ENCODE measurements at regions not wholly inside any gene's neighbourhood (a gene's known extent, or its start where the extent isn't known, plus 50 kb on each side); places are given as distances from the start of the nearest gene placed in this dataset.
A peak's percentile ranks its signal among the peaks of the same experiment; 100 is the strongest.
"Not testable (repeated sequence)": the region's sequence is repeated elsewhere in the genome, so short reads cannot be mapped to it uniquely, and the experiment has no call there.

DNA sequence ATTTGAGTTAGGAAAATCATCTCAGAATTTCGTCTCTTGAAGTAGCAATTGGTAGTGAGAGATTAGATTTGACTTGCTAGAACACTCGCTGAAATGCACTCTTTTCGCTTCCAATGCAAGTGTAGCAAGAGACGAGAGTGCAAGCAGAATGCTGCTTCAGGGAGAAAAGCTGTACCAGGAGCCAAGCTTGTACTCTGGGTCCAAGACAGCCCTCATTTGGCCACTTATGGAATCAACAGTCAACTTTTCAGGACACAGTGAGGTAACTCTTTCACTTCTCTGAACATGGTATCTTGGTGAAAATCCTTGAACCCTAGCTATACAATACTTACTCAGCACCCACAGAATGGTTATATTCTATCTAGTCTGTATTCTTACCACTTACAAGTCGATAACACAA lies 107.6 kb upstream of the TERB2 start:
- H3K27ac ChIP-seq (ENCODE audit: low read depth, low read length, poor library complexity, severe bottlenecking); intact Hi-C loops (cut with micrococcal nuclease; ENCODE audit: unreplicated experiment); H3K27me3 ChIP-seq (replicated peaks; ENCODE audit: insufficient read depth, low read depth, low read length, poor library complexity); H3K4me3 ChIP-seq (ENCODE audit: low read depth, low read length, poor library complexity, severe bottlenecking); H3K36me3 ChIP-seq (ENCODE audit: insufficient read depth, low read length, poor library complexity, severe bottlenecking); POLR2A ChIA-PET (ENCODE audit: low non-redundant PET); H3K4me1 ChIP-seq (ENCODE audit: insufficient read depth, low read length, poor library complexity, severe bottlenecking); BruUV-seq (replicated peaks); DNase-seq (ENCODE audit: low spot score); H3K9me3 ChIP-seq (ENCODE audit: low read depth, low read length, poor library complexity, severe bottlenecking); CTCF ChIA-PET: not testable (repeated sequence)

DNA sequence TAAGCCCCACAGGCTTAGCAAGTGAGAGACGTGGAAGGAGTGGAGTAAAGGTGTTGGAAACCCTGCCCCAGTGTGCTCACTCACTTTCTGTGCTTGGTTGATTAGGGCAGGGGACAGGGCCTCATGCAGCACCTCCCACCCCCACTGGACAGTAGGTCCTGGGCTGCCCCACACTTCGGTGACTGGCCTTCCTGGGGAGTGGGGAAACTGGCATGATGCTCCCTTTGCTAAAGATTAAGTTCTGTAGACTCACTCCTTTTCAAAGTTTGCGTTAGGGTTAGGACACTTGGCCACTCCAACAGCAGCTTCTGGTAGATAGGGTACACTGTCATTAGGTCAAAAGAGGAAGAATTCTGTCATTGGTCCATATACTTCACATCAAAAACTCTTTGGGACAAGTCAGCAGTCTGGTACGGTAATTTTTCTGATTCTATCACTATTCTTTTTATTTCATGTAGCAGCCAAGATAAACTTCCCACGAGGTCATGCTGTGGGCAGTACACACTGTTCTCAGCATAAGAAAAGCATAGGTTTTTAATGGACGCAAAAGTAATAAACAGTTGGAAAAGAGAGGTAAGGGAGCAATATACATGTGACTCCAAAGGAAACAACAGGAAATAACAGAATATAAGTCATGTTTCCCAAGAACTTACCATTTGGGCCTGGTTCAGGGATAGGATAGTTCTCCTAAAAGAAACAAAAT lies 106.6 kb upstream of the TERB2 start:
- H3K27ac ChIP-seq (ENCODE audit: low read depth, low read length, poor library complexity, severe bottlenecking); DNase-seq (ENCODE audit: low spot score); H3K27me3 ChIP-seq (replicated peaks; ENCODE audit: insufficient read depth, low read depth, low read length, poor library complexity); H3K4me3 ChIP-seq (ENCODE audit: low read depth, low read length, poor library complexity, severe bottlenecking); CTCF ChIA-PET; H3K9me3 ChIP-seq (ENCODE audit: low read depth, low read length, poor library complexity, severe bottlenecking); H3K4me1 ChIP-seq (ENCODE audit: insufficient read depth, low read length, poor library complexity, severe bottlenecking); H3K36me3 ChIP-seq (ENCODE audit: insufficient read depth, low read length, poor library complexity, severe bottlenecking); BruUV-seq (replicated peaks); POLR2A ChIA-PET (ENCODE audit: low non-redundant PET): not testable (repeated sequence)
- intact Hi-C loops (cut with micrococcal nuclease; ENCODE audit: unreplicated experiment) = loop anchor here (5.0 kb wide), 2 partner anchors 62 to 188 kb away; partner anchors contain the start of gene SPG11

DNA sequence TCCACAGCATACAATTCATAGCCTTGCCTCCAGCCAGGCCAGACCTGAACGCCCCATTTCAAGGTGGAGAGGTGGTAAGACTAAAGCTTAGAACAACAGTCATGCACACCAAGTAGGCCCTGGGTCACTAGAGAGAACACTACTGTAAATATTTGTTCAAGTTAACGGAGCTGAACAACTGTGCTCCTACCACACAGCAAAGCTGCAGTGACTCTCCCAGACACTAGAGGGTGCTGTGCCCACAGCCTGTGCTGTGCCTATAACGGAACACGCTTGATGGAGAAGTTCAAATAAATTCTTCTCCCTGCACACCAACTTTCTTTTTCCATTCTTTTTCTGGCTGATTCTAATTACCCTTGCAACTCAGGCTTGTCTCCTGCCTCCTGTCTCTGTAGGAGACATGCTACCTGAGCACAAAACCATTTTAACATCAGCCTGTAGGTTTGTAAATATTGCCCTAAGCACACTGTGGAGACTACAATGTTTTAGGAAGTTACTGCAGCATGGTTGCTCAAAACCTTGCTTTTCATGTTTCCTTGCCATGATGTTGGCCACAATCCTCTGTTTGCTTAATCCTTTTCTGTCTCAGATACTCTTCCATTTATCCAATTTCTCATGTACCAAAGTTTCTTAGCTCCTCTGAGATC lies 103.1 kb upstream of the TERB2 start:
- BruUV-seq (replicated peaks); H3K4me3 ChIP-seq (ENCODE audit: low read depth, low read length, poor library complexity, severe bottlenecking); POLR2A ChIA-PET (ENCODE audit: low non-redundant PET); H3K27me3 ChIP-seq (replicated peaks; ENCODE audit: insufficient read depth, low read depth, low read length, poor library complexity); H3K4me1 ChIP-seq (ENCODE audit: insufficient read depth, low read length, poor library complexity, severe bottlenecking); H3K36me3 ChIP-seq (ENCODE audit: insufficient read depth, low read length, poor library complexity, severe bottlenecking); H3K9me3 ChIP-seq (ENCODE audit: low read depth, low read length, poor library complexity, severe bottlenecking): not testable (repeated sequence)
- TF ChIP-seq, protein P1, sequence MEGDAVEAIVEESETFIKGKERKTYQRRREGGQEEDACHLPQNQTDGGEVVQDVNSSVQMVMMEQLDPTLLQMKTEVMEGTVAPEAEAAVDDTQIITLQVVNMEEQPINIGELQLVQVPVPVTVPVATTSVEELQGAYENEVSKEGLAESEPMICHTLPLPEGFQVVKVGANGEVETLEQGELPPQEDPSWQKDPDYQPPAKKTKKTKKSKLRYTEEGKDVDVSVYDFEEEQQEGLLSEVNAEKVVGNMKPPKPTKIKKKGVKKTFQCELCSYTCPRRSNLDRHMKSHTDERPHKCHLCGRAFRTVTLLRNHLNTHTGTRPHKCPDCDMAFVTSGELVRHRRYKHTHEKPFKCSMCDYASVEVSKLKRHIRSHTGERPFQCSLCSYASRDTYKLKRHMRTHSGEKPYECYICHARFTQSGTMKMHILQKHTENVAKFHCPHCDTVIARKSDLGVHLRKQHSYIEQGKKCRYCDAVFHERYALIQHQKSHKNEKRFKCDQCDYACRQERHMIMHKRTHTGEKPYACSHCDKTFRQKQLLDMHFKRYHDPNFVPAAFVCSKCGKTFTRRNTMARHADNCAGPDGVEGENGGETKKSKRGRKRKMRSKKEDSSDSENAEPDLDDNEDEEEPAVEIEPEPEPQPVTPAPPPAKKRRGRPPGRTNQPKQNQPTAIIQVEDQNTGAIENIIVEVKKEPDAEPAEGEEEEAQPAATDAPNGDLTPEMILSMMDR (conservative IDR thresholded peaks at IDR 0.05; ENCODE audit: low read depth, low read length) = peak; percentile 83
- peak overlapping the region; percentile 69 for H3K27ac ChIP-seq (ENCODE audit: low read depth, low read length, poor library complexity, severe bottlenecking)
- peak; percentile 82 for DNase-seq (ENCODE audit: low spot score)
- intact Hi-C loops (cut with micrococcal nuclease; ENCODE audit: unreplicated experiment) = loop anchor here (5.0 kb wide), 2 partner anchors 59 to 191 kb away; partner anchors contain the start of gene SPG11
- CTCF ChIA-PET = interaction anchor here (1.1 to 1.5 kb wide), 5 partner anchors 48 to 269 kb away, joined by 3 to 4 read pairs (median 4); no protein-coding TSS in a partner anchor

DNA sequence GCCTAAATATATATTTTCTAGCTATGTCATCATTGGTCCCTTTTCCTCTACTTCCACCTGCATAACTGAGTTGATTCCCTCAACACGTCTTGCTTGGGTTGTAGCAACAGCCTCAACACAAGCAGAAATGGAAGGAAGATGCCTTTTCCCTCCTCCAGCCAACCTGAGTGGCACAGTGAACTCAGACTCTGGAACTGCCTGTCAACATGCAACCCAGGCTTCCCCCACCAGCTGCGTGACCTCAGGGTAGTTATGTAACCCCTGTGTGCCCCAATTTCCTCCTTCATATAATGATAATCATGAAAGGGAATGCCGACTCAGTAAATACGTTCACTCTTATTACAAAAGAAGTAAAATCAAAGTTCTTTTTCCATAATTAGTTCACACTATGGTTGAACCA lies 101.8 kb upstream of the TERB2 start:
- DNase-seq (ENCODE audit: low spot score); H3K36me3 ChIP-seq (ENCODE audit: insufficient read depth, low read length, poor library complexity, severe bottlenecking); H3K9me3 ChIP-seq (ENCODE audit: low read depth, low read length, poor library complexity, severe bottlenecking); H3K4me3 ChIP-seq (ENCODE audit: low read depth, low read length, poor library complexity, severe bottlenecking); H3K27me3 ChIP-seq (replicated peaks; ENCODE audit: insufficient read depth, low read depth, low read length, poor library complexity); CTCF ChIA-PET; POLR2A ChIA-PET (ENCODE audit: low non-redundant PET); H3K4me1 ChIP-seq (ENCODE audit: insufficient read depth, low read length, poor library complexity, severe bottlenecking); H3K27ac ChIP-seq (ENCODE audit: low read depth, low read length, poor library complexity, severe bottlenecking); BruUV-seq (replicated peaks): not testable (repeated sequence)
- intact Hi-C loops (cut with micrococcal nuclease; ENCODE audit: unreplicated experiment) = loop anchor here (5.0 kb wide), 2 partner anchors 58 to 192 kb away; partner anchors contain the start of gene SPG11

DNA sequence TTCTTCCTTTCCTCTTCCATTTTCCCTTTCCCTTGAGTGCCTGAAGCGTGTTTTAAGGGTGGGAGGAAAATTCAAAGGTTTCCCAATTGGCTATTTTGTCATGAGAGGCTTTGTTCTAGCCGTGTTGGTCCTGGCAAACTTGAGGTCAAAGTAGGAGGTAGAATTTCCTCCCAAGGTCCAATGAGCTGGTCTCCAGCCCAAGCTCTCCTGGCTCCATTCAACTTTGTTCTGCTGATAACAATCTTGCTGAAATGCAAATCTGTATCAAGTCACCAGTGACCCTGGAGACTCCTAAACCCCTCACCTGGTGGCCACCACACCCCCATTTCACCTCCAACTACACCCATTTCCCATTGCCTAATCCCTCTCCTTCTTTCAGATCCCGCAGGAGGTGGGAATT lies 100.2 kb upstream of the TERB2 start:
- H3K27me3 ChIP-seq (replicated peaks; ENCODE audit: insufficient read depth, low read depth, low read length, poor library complexity); H3K36me3 ChIP-seq (ENCODE audit: insufficient read depth, low read length, poor library complexity, severe bottlenecking); H3K9me3 ChIP-seq (ENCODE audit: low read depth, low read length, poor library complexity, severe bottlenecking); H3K4me1 ChIP-seq (ENCODE audit: insufficient read depth, low read length, poor library complexity, severe bottlenecking); H3K4me3 ChIP-seq (ENCODE audit: low read depth, low read length, poor library complexity, severe bottlenecking); H3K27ac ChIP-seq (ENCODE audit: low read depth, low read length, poor library complexity, severe bottlenecking); POLR2A ChIA-PET (ENCODE audit: low non-redundant PET); intact Hi-C loops (cut with micrococcal nuclease; ENCODE audit: unreplicated experiment); BruUV-seq (replicated peaks); CTCF ChIA-PET; DNase-seq (ENCODE audit: low spot score): not testable (repeated sequence)

DNA sequence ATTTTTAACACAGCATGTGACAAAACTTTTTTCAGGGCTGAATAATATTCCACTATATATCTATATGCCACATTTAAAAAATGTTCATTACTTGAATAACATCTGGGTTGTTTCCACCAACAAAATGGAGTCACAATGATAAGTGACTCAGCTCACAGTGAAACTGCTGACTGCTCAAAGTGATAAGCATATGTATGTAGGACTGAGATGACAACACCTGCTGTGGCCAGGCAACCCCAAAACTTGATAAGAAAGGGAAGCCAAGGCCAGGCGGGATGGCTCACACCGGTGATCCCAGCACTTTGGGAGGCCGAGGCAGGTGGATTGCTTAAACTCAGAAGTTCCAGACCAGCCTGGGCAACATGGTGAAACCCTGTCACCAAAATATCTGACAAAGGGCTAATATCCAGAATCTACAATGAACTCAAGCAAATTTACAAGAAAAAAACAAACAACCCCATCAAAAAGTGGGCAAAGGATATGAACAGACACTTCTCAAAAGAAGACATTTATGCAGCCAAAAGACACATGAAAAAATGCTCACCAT lies 99.2 kb upstream of the TERB2 start:
- DNase-seq (ENCODE audit: low spot score); H3K27ac ChIP-seq (ENCODE audit: low read depth, low read length, poor library complexity, severe bottlenecking); CTCF ChIA-PET; H3K36me3 ChIP-seq (ENCODE audit: insufficient read depth, low read length, poor library complexity, severe bottlenecking); H3K4me1 ChIP-seq (ENCODE audit: insufficient read depth, low read length, poor library complexity, severe bottlenecking); intact Hi-C loops (cut with micrococcal nuclease; ENCODE audit: unreplicated experiment); H3K4me3 ChIP-seq (ENCODE audit: low read depth, low read length, poor library complexity, severe bottlenecking); H3K27me3 ChIP-seq (replicated peaks; ENCODE audit: insufficient read depth, low read depth, low read length, poor library complexity); H3K9me3 ChIP-seq (ENCODE audit: low read depth, low read length, poor library complexity, severe bottlenecking); POLR2A ChIA-PET (ENCODE audit: low non-redundant PET): not testable (repeated sequence)
- BruUV-seq (replicated peaks) = TSS peak; percentile 70

DNA sequence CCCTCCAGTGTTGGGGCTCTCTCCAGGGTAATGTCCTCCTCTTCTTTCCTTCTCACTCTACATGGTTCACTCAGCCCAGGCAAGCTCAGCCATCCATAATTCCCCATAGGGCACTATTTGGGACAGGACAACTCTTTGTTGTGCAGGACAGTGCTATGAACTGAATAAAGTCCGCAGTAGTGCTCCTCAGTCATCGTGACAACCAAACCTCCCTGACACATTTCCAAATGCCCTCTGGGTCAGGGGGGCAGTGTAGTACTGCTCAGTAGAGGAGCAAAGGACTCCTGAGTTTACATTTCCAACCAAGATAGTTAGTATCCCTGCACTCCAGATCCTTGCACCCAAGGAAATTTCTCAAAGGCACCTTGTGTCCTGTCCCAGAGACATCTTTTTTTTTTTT lies 97.4 kb upstream of the TERB2 start:
- POLR2A ChIA-PET (ENCODE audit: low non-redundant PET); DNase-seq (ENCODE audit: low spot score): not testable (repeated sequence)

More for the DNA sequence above, 97.4 kb upstream of the TERB2 start:
- H3K27ac ChIP-seq (ENCODE audit: low read depth, low read length, poor library complexity, severe bottlenecking); CTCF ChIA-PET; H3K9me3 ChIP-seq (ENCODE audit: low read depth, low read length, poor library complexity, severe bottlenecking); H3K27me3 ChIP-seq (replicated peaks; ENCODE audit: insufficient read depth, low read depth, low read length, poor library complexity); H3K36me3 ChIP-seq (ENCODE audit: insufficient read depth, low read length, poor library complexity, severe bottlenecking); intact Hi-C loops (cut with micrococcal nuclease; ENCODE audit: unreplicated experiment); BruUV-seq (replicated peaks); H3K4me3 ChIP-seq (ENCODE audit: low read depth, low read length, poor library complexity, severe bottlenecking); H3K4me1 ChIP-seq (ENCODE audit: insufficient read depth, low read length, poor library complexity, severe bottlenecking): not testable (repeated sequence)
